GM13976 (cell line): ENCODE measurements at regions not wholly inside any gene's neighbourhood (a gene's known extent, or its start where the extent isn't known, plus 50 kb on each side); places are given as distances from the start of the nearest gene placed in this dataset.

Experiments used
- DNase-seq: peaks from one replicate; pipeline ENCODE4 v3.0.0; 2012; ENCODE audit warnings: low spot score
- in situ Hi-C: fragments of 300-500 bp; cut with MboI; formaldehyde crosslinking; loops from one replicate; pipeline ENCODE4 v1.12.0; 2022; ENCODE audit warnings: low sequenced_read_pairs, mixed read lengths, inconsistent platforms; ENCODE audit not compliant: unreplicated experiment
- TF ChIP-seq, protein P1 (sequence below): IDR thresholded peaks from 2 replicates; pipeline ENCODE4 v1.5.1; 2012; ENCODE audit warnings: borderline replicate concordance, mild to moderate bottlenecking; ENCODE audit not compliant: insufficient read depth; ENCODE audit errors: extremely low read depth, missing control alignments, control extremely low read depth

DNA sequence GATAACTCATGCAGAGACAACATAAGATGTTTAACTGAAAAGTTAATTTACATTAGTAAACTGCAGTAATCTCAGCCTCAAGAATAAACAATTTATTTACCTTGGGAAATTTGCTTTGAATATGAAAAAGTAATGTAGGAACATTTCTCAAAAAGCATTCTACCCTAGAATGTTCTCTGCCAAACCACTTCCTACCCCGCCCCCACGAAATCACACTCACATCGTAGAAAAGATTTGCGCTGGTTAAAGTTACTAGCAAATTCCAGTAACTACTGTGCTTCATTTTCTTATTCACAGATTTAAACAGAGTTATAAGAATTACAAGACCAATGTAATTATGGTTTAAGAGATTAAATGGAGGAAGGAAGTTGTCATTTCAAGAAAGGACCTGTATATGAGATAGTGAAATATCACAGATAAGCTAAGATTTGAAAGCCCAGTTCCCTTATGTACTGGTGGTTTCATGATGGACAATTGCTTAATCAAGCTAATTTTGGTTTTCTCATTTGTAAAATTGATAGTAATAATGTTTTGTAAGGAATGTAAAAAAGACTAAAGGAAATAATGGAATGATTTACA, 175.4 kb downstream of the GNAI1 start:
- TF ChIP-seq, protein P1, sequence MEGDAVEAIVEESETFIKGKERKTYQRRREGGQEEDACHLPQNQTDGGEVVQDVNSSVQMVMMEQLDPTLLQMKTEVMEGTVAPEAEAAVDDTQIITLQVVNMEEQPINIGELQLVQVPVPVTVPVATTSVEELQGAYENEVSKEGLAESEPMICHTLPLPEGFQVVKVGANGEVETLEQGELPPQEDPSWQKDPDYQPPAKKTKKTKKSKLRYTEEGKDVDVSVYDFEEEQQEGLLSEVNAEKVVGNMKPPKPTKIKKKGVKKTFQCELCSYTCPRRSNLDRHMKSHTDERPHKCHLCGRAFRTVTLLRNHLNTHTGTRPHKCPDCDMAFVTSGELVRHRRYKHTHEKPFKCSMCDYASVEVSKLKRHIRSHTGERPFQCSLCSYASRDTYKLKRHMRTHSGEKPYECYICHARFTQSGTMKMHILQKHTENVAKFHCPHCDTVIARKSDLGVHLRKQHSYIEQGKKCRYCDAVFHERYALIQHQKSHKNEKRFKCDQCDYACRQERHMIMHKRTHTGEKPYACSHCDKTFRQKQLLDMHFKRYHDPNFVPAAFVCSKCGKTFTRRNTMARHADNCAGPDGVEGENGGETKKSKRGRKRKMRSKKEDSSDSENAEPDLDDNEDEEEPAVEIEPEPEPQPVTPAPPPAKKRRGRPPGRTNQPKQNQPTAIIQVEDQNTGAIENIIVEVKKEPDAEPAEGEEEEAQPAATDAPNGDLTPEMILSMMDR = no peak

DNA sequence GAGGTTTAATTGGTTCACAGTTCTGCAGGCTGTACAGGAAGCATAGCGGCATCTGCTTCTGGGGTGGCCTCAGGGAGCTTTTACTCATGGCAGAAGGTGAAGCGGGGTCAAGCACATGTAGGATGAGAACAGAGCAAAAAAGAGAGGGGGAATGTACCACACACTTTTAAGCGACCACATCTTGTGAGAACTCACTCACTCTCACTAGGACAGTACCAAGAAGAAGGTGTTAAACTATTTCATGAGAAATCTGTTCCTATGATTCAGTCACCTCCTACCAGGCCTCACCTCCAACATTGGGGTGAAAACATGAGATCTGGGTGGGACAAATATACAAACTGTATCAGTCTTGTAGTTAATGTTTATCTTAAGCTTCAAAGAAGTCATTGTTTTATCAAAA, 174.7 kb downstream of the GNAI1 start:
- in situ Hi-C loops = no loop called here
- TF ChIP-seq, protein P1 = no peak
- DNase-seq = no peak

More for the DNA sequence above, 175.4 kb downstream of the GNAI1 start:
- in situ Hi-C loops = no loop called here
- no peak for DNase-seq

DNA sequence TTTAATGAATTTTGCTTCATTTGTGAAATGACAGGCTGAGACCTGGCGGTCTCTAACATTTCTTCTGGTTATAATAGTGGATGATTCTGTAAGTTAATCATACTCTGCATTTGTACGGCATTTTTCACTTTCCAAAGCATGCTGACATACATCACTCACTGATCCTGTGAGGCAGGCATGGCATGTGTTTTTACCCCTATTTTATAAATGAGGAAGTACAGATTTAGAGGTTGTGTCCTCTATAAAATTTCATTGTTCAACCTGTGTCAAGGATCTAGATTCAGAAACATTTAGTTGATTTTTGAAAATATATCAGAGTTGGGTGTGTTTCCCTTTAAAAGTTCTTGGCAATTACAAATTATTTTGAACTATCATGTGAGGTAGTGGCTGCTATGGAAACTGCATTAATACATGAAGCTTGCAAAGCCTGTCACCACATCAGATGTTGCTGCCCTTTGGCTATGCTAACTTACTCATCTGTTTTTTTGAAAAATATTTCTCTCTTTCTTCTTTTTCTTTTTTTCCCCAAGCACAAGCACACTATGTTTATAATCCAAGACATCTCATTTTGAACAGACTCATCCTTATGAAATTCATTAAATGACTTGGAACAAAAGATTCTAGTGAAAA, 172.7 kb downstream of the GNAI1 start:
- in situ Hi-C loops = no loop called here
- TF ChIP-seq, protein P1 = no peak
- DNase-seq = no peak

DNA sequence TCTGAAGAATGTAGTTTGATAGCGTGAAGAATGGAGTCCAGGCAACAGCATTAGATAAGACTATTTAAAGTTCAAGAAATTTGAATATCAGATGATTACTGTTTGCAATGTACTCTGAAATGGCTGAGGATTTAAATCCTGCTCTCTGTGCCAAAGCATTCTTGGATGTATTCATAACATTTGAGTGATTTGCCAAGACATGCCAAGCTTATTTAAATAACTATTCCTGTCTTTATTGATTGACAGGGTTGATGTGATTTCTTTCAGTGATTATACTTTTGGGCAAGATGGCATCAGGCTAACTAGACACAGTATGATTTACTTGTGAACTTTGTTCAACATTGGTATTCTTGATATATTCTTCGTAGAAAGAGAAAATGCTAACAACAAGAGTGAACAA, 168.7 kb downstream of the GNAI1 start:
- DNase-seq = no peak
- TF ChIP-seq, protein P1 = no peak
- in situ Hi-C loops = no loop called here

DNA sequence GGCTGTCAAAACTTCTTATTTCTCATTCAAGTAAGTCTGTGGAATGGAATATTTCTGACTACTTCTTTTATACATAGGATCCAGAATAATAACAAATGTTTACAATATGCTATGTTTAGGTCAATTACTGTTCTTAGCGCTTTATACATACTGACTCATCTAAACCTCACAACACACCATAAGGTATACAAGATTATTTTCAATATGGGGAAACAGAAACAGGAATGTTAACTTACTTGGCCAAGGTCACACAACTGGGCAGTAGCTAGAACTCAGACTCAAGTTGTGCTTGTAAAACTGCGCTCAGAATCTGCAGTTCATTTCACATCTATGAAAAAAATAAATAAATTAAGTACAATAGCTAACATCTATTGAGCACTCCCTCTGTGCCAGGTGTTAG, 168.0 kb downstream of the GNAI1 start:
- in situ Hi-C loops = no loop called here
- no peak for DNase-seq
- TF ChIP-seq, protein P1 = no peak

DNA sequence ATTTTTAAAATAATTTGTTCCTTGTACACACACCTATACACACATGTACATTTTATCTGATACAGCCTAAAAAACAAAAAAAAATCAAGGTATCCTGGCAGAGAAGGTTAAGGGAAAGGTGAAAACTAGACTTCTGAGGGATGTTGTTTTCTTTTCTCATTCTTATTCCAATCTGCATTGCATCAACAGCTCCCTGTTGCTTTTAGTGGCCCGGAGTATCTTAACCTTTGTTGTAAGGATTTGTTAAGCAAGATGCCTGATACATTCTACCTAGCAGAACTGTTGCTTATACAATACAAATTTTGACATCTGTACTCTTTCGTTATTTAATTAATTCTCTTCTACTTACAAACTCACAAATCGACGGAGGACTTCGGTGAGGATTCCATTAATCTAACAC, 167.4 kb downstream of the GNAI1 start:
- in situ Hi-C loops = no loop called here
- TF ChIP-seq, protein P1 = no peak
- DNase-seq = no peak

DNA sequence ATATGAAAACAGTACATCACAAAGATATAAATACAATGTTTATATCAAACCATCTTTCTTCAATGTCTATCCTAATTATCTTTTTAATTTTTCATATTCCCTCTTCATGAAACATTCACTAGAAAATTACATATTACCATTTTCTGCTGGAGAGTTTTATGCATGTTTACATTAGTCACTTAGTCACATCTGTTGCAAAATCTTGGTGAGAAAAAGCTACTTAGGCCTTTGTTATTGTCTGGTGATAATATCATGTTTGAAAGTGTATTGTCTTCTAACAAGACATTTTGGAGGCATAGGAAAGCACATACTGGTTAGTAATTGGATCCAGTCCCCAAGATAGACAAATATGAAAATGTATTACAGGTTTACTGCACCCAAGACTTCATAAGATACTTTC, 163.6 kb downstream of the GNAI1 start:
- no peak for DNase-seq
- TF ChIP-seq, protein P1 = no peak
- in situ Hi-C loops = no loop called here
